GM13976 (cell line): ENCODE measurements at regions not wholly inside any gene's neighbourhood (a gene's known extent, or its start where the extent isn't known, plus 50 kb on each side); places are given as distances from the start of the nearest gene placed in this dataset.

Source experiments
- DNase-seq: peaks from one replicate; pipeline ENCODE4 v3.0.0; 2012; ENCODE audit warnings: low spot score
- in situ Hi-C: fragments of 300-500 bp; cut with MboI; formaldehyde crosslinking; loops from one replicate; pipeline ENCODE4 v1.12.0; 2022; ENCODE audit warnings: low sequenced_read_pairs, mixed read lengths, inconsistent platforms; ENCODE audit not compliant: unreplicated experiment
- TF ChIP-seq, protein P1 (sequence below): IDR thresholded peaks from 2 replicates; pipeline ENCODE4 v1.5.1; 2012; ENCODE audit warnings: borderline replicate concordance, mild to moderate bottlenecking; ENCODE audit not compliant: insufficient read depth; ENCODE audit errors: extremely low read depth, missing control alignments, control extremely low read depth

DNA sequence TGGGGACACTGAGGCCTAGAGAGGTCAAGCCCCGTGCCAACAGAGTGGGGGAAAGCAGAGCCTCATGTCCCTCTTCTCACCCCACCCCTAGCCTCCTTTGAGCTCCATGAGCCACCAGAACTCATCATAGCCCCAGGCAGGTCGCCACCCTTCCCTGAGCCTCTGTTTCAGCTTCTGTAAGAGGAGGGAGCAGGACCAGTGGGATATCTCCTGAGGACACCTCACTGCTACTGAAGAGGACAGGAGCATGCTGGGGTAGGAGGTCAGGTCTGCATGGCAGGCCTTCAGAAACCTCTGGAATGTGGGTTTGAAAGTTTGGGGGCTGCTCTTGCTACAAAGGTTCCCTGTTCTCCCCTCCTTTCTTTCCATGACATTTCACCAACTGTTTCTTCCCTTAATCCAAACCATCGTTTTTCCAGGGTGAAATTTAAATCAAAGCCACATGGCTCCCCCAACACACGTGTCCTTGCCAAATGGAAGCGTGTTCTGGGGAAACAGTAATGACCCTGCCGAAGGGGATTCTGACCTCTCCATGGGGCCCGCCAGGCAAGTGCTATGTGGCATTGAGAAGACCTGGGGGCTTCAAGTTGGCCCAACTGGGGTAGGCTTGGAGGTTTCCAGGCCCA is 88.1 kb upstream of the RUNX3 start:
- in situ Hi-C loops = no loop called here

DNA sequence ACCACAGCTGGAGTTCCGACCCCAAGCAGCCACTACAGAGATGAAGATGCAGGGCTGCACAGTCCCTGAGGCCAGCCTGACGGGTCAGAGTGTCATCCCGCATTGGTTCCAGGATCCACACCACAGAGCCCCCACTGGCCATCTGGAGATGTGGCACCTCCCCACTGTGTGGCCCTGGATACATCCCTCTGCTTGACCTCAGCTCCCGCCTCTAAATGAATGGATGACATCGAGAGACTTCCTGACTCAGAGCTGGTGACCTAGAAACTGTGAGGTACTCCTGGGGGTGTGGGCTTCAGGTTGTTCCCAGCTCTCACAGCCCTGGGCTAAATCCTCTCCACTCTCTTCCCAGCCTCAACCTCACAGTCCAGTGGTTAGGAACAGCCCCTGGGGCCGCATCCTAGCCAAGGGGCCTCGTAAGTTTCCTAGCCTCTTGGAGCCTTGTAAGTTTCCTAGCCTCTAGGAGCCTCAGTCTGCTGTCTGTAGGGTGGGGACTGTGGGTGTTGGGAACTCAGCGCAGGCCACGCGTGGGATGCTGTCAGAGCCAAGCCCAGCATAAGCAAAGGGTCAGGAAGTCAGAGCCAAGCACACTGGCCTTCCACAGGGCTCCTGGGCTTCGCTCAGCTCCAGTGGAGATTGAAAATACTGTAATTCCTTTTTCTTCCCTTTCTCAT is 87.5 kb upstream of the RUNX3 start:
- in situ Hi-C loops = no loop called here
- TF ChIP-seq, protein P1, sequence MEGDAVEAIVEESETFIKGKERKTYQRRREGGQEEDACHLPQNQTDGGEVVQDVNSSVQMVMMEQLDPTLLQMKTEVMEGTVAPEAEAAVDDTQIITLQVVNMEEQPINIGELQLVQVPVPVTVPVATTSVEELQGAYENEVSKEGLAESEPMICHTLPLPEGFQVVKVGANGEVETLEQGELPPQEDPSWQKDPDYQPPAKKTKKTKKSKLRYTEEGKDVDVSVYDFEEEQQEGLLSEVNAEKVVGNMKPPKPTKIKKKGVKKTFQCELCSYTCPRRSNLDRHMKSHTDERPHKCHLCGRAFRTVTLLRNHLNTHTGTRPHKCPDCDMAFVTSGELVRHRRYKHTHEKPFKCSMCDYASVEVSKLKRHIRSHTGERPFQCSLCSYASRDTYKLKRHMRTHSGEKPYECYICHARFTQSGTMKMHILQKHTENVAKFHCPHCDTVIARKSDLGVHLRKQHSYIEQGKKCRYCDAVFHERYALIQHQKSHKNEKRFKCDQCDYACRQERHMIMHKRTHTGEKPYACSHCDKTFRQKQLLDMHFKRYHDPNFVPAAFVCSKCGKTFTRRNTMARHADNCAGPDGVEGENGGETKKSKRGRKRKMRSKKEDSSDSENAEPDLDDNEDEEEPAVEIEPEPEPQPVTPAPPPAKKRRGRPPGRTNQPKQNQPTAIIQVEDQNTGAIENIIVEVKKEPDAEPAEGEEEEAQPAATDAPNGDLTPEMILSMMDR = no peak
- no peak for DNase-seq

More for the DNA sequence above, 88.1 kb upstream of the RUNX3 start:
- DNase-seq = no peak
- TF ChIP-seq, protein P1 = no peak

DNA sequence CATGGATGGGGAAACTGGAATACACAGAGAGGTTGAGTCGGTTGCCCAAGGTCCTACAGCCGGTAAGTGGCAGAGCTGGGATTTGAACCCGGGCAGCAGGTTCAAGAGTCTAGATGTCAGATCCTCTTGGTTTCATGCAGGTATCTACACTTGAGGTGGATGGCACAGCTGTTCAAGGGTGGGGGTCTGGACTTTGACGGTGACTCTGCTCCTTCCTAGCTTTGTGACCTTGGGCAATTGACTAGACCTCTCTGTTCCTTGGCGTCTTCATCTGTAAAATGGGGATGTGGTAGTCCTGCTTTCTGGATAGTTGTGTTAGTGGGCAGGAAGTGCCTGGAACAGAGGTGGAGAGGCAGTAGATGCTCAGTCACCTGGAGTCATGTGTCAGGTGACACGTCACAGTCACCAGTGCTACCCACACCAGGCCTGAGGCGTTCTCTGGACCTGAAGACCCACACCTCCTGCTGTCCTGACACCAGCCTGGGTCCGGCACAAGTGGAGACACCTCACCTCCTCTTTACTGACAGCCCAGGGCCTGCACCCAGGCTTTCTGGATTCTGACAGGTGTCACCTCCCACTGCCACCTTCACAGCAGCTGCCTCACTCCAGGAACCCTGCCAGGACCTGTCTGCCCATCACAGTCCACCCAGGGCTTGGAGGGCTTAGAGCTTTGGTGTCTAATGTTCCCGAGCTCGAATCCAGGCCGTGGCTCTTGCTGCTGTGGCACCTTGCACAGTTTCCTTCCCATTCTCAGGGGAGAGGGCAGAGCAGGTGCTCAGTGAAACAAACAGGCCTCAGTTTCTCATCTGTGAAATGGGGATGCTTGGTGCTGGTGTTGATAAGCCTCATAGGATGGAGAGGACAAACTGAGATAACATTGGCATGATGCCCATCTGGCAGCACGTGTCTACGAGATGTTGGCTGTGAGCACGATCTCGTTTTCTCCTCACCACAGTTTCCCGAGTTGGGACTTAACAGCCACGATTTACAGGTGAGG is 83.2 kb upstream of the RUNX3 start:
- no peak for DNase-seq
- TF ChIP-seq, protein P1 = no peak
- in situ Hi-C loops = no loop called here

DNA sequence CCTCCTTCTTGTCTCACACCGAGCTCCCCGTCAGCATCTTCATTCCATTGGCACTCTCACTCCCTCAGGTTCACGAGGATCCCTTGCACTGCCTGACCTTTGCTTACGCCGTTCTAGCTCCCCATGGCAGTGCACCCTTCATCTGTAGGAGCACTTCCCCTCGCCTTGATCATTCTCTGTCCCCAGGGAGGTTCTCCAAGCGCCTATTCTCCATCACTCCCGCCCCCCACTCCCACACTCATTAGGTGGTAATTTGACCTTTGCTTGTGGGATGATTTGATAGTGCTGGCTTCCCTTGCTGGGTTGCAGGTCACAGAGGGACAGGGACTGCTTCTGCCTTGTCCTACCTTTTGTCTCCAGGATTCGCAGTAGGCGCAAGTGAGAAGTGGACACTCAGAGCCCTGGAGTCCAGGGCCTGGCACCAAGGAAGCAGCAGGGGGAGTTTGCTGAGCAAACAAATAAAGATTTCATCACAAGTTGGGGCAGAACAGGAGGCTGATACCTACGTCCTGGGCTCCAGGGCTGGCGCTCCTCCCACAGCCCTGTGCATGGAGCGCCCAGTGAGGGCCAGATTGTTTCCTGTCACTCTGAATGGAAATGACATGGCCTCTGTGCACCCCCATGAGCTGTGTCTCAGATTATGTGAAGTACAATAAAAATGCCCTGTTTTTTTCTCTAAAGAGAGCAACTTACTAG is 82.0 kb upstream of the RUNX3 start:
- in situ Hi-C loops = no loop called here
- no peak for DNase-seq
- TF ChIP-seq, protein P1 = no peak

DNA sequence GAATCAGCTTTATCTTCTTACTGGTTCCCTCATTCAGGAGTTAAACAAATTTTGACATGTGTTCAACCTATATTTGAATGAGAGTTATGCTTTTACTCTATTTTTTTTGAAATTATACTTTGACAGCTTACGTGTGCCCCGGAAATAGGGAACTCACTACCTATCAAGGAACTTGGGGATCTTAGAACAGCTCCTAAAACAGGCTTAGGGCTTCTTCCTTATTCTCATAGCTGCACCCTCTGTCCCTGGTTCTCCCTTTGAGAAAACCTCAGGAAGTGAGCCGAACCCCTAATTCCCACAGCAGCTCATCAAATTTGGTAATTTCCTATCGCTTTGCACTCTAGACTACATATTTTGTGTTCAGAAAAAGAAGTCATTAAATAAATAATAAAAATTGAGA is 81.2 kb upstream of the RUNX3 start:
- TF ChIP-seq, protein P1 = no peak
- no peak for DNase-seq
- in situ Hi-C loops = no loop called here
